Subcutaneous abdominal adipose tissue (tissue), 5 donors: ENCODE measurements at regions not wholly inside any gene's neighbourhood (a gene's known extent, or its start where the extent isn't known, plus 50 kb on each side); places are given as distances from the start of the nearest gene placed in this dataset.

Experiments used
- H3K27ac ChIP-seq: one replicate; pipeline ENCODE4 v1.7.0; 2013; ENCODE audit warnings: low read depth, mild to moderate bottlenecking, inconsistent platforms, low read length, moderate library complexity
- H3K27me3 ChIP-seq, 5 donors: one replicate each; pipeline ENCODE4 v1.7.0; 2013; ENCODE audit warnings: low read length in 5 of 5, inconsistent platforms in 1 of 5; ENCODE audit not compliant: control insufficient read depth in 5 of 5, insufficient read depth in 4 of 5
- H3K36me3 ChIP-seq, 5 donors: one replicate each; pipeline ENCODE4 v1.7.0; 2013; ENCODE audit warnings: low read length in 5 of 5; ENCODE audit not compliant: control insufficient read depth in 5 of 5, insufficient read depth in 5 of 5
- H3K4me1 ChIP-seq, 5 donors: one replicate each; pipeline ENCODE4 v1.7.0; 2013; ENCODE audit warnings: low read length in 5 of 5, mild to moderate bottlenecking in 3 of 5, moderate library complexity in 1 of 5; ENCODE audit not compliant: control insufficient read depth in 5 of 5, insufficient read depth in 5 of 5
- H3K4me3 ChIP-seq, 5 donors: one replicate each; pipeline ENCODE4 v1.7.0; 2013; ENCODE audit warnings: low read length in 5 of 5, low read depth in 1 of 5
- H3K9ac ChIP-seq, 5 donors: one replicate each; pipeline ENCODE4 v1.7.0; 2013; ENCODE audit warnings: low read length in 5 of 5, mild to moderate bottlenecking in 4 of 5, moderate library complexity in 3 of 5
- H3K9me3 ChIP-seq, 5 donors: one replicate each; pipeline ENCODE4 v1.7.0; 2013; ENCODE audit warnings: low read length in 5 of 5; ENCODE audit not compliant: control insufficient read depth in 5 of 5
- donor health status: healthy.
- donor health status: healthy.
- donor health status: healthy.
- donor health status: healthy.
- donor health status: healthy.

DNA sequence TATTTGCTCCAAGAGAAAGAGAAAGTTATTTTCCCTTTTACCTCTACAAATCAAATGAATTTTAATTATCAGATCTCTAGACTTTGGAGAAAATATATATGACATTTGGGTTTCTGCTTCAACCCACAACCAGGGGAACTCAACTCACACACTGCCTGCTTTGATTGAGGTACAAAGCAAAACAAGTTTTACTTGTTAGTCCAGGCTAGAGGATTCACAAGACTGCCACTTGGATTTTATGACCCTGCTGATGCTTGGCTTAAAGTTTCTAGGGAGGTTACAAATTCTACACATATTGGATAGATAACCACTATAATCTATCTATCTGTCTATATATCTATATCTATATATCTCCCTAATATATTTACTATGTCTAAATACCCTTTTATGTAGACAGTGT, 467.3 kb upstream of the RGS18 start:
- Histone ChIP-seq H3K9me3 (peaks cover 0 to 3% (median 2%) of the 10 kb centered on the region in 5 donors), H3K4me1 (no peaks in the 10 kb centered on the region), H3K27ac (no peak overlapping the region), H3K9ac (no peak overlapping the region), H3K27me3 (no peaks in the 10 kb centered on the region), H3K36me3 (no peaks in the 10 kb centered on the region), H3K4me3 (no peak overlapping the region)

DNA sequence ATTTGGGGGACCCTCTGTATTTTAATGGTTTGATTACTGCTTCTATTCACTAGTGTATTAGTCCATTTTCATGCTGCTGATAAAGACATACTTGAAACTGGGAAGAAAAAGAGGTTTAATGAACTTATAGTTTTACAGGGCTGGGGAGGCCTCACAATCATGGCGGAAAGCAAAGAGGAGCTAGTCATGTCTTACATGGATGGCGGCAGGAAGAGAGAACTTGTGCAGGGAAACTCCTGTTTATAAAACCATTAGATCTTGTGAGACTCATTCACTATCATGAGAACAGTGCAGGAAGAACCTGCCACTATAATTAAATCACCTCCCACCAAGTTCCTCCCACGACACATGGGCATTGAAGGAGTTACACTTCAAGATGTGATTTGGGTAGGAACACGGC, 464.5 kb upstream of the RGS18 start:
- Histone ChIP-seq H3K27me3 (no peaks in the 10 kb centered on the region), H3K9me3 (peaks cover 0 to 4% (median 2%) of the 10 kb centered on the region in 5 donors), H3K27ac (no peak overlapping the region), H3K4me1 (no peaks in the 10 kb centered on the region), H3K36me3 (no peaks in the 10 kb centered on the region), H3K9ac (no peak overlapping the region), H3K4me3 (no peak overlapping the region)

DNA sequence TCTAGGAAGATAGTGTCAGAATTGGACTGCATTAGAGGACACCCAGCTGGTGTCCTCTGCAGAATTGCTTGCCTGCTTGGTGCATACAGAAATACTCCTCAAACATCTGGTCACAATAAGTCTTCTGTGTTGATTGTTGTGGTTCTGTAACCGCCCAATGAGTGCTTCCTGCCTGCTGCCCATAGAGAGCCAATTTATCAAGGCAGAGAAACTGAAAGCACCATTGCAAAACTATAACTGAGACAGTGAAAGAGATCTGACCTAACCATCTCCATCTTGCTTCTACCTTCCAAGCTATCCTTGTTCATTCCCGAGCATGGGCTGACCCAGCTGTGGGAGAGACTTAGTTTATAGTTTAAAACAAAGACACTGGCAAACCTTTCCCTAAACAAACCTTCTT, 462.4 kb upstream of the RGS18 start:
- H3K27ac ChIP-seq = no peak overlapping the region
- H3K27me3 ChIP-seq = no peaks in the 10 kb centered on the region
- H3K9me3 ChIP-seq = peaks cover 0 to 4% (median 2%) of the 10 kb centered on the region in 5 donors
- no peak overlapping the region for H3K9ac ChIP-seq
- H3K4me3 ChIP-seq = no peak overlapping the region
- H3K4me1 ChIP-seq = no peaks in the 10 kb centered on the region
- no peaks in the 10 kb centered on the region for H3K36me3 ChIP-seq

DNA sequence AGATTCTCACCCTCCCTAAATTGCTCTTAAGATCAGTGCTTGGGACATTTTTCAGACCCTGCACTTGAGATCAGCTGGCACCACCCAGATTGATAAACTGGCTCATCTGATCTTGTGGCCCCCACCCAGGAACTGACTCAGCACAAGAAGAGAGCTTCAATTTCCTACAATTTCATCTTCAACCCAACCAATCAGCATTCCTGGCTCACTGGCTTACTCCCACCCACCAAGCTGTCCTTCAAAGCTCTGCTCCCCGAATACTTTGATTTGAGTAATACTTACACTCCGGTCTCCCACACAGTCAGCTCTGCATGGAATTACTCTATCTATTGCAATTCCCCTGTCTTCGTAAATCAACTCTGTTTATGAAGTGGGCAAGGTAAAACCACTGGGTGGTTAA, 461.9 kb upstream of the RGS18 start:
- Histone ChIP-seq H3K4me1 (no peaks in the 10 kb centered on the region), H3K4me3 (no peak overlapping the region), H3K9me3 (peaks cover 0 to 4% (median 2%) of the 10 kb centered on the region in 5 donors), H3K27me3 (no peaks in the 10 kb centered on the region), H3K36me3 (no peaks in the 10 kb centered on the region), H3K27ac (no peak overlapping the region), H3K9ac (no peak overlapping the region)

DNA sequence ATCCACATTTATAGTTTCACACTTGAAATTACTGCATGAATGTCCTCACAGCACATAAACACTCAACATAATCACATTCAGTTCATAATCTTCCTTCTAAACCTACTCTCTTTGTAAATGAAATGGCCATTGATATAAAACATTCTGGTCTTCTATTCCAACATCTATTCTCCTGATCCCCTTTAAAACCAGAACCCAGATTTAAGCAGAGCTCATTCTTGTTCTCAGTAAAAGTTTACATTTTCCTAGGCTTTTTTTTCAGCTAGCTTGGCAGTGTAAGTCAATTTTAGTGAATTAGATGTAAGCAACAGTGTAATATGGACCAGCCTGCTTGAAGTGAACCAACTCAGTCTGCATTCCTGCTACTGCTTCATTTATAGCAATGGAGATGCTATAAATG, 460.7 kb upstream of the RGS18 start:
- Histone ChIP-seq H3K36me3 (no peaks in the 10 kb centered on the region), H3K4me3 (no peak overlapping the region), H3K9ac (no peak overlapping the region), H3K4me1 (no peaks in the 10 kb centered on the region), H3K27me3 (no peaks in the 10 kb centered on the region), H3K9me3 (peaks cover 0 to 3% (median 2%) of the 10 kb centered on the region in 5 donors), H3K27ac (no peak overlapping the region)

DNA sequence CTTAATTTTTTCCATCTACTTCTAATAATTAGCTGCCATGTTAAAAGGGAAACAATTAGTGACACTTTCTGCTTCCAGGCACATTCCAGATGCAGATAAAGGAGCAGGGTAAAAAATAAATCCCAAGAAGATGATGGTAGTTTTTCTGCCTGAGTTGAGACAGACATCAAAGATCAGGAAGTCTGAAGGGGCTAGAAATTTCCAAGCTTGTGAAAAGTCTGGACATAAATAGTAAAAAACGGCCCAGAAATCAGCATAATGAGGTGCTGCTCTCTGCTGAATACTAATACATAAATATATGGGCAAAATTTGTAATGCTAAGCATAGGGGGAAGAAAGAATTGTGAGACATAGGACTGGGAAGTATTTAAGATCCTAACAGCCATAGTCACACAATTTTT, 460.0 kb upstream of the RGS18 start:
- H3K27ac ChIP-seq = no peak overlapping the region
- H3K27me3 ChIP-seq = no peaks in the 10 kb centered on the region
- H3K9me3 ChIP-seq = peaks cover 0 to 2% (median 0%) of the 10 kb centered on the region in 5 donors
- no peak overlapping the region for H3K9ac ChIP-seq
- H3K4me3 ChIP-seq = no peak overlapping the region
- no peaks in the 10 kb centered on the region for H3K4me1 ChIP-seq
- H3K36me3 ChIP-seq = no peaks in the 10 kb centered on the region

DNA sequence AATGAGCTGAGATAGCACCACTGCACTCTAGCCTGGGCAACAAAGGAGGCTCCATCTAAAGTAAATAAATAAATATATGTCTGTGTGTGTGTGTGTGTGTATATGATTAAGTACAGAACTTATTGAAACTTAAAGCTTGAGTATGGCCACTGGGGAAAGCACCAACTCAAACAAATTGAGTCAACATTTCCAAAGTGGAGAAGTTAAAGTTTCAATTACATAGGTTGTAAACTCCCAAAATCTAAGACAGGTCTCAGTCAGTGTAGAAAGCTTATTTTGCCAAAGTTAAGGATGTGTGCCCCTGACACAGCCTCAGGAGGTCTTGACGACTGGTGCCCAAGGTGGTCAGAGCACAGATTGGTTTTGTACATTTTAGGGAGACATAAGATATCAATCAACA, 458.9 kb upstream of the RGS18 start:
- no peaks in the 10 kb centered on the region for H3K36me3 ChIP-seq
- no peaks in the 10 kb centered on the region for H3K4me1 ChIP-seq
- no peaks in the 10 kb centered on the region for H3K27me3 ChIP-seq
- no peak overlapping the region for H3K27ac ChIP-seq
- no peak overlapping the region for H3K4me3 ChIP-seq
- H3K9me3 ChIP-seq = peaks cover 0 to 2% (median 0%) of the 10 kb centered on the region in 5 donors
- no peak overlapping the region for H3K9ac ChIP-seq

DNA sequence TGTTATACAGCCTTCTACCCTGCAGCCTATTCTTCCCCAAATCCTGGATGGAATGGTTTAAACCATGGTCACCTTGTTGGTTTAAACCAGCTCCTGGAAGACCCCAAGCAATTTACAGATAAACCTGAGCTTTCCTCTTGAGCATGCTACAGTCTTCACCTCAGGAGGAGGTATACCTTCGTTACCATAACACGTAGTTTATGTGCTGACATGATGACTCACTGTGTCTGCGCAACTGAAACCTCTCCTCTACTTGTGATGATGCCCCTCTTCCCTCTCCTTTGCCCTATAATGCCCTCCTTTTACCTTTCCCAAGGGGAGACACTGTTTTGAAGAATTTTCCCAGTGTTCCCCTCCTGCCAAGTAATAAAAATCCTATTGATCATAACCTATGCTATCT, 457.3 kb upstream of the RGS18 start:
- peaks cover 0 to 2% (median 0%) of the 10 kb centered on the region in 5 donors for H3K9me3 ChIP-seq
- no peaks in the 10 kb centered on the region for H3K4me1 ChIP-seq
- no peak overlapping the region for H3K4me3 ChIP-seq
- no peaks in the 10 kb centered on the region for H3K27me3 ChIP-seq
- no peaks in the 10 kb centered on the region for H3K36me3 ChIP-seq
- H3K27ac ChIP-seq = no peak overlapping the region
- H3K9ac ChIP-seq = no peak overlapping the region

DNA sequence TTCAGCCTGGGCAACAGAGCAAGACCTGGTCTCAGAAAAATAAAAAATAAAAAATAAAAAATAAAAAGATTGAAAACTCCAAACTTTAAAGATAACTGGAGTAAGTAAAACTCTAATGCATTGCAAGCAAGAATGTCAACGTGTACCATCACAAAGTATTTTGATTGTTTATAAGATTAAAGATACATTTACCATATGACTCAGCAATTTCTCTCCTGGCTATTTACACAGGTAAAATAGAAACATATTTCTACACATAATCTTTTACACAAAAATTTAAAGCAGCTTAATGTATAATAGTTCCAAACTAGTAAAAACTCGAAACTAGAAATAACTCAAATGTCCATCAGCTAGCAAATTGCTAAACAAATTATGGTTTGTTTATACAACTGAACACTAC, 456.1 kb upstream of the RGS18 start:
- H3K9ac ChIP-seq = no peak overlapping the region
- H3K36me3 ChIP-seq = no peaks in the 10 kb centered on the region
- H3K9me3 ChIP-seq = no peaks in the 10 kb centered on the region
- H3K4me1 ChIP-seq = peaks cover 0 to 2% (median 0%) of the 10 kb centered on the region in 5 donors
- H3K4me3 ChIP-seq = no peak overlapping the region
- H3K27me3 ChIP-seq = no peaks in the 10 kb centered on the region
- H3K27ac ChIP-seq = no peak overlapping the region

DNA sequence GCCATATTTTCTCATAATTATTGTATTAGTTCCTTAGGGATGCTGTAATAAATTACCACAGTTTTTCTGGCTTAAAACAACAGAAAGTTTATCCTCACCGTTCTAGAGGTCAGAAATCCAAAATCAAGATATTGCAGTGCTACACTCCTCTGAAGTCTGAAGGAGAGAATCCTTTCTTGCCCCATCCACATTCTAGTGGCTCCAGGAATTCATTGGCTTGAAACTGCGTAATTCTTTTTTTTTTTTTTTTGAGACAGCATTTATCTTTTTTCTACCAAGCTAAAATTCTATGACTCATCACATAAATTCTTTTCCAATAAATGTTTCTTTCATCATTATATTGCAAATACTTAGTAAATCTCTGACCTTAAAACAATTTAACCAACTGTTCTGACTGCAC, 451.0 kb upstream of the RGS18 start:
- no peaks in the 10 kb centered on the region for H3K36me3 ChIP-seq
- H3K27ac ChIP-seq = no peak overlapping the region
- no peak overlapping the region for H3K9ac ChIP-seq
- no peaks in the 10 kb centered on the region for H3K9me3 ChIP-seq
- no peaks in the 10 kb centered on the region for H3K27me3 ChIP-seq
- H3K4me3 ChIP-seq = no peak overlapping the region
- H3K4me1 ChIP-seq = peaks cover 0 to 17% (median 0%) of the 10 kb centered on the region in 5 donors

DNA sequence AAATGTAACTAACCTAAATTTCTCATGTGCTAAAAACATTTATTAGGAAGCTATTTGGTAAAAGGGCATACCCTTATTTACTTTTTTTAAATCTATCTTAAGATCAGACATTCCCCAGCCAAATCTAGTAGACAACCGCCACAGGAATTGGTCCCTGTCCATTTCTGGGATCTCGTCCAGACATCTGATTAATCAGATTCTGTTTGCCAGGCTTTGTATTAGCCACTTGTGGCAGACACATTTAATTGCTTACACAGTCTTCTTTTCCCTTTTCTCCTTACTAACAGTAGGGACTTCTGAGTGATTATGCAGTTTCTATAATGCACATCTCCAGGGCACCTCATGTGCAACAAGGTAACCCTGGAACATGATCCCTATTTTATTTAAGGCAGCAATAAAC, 449.0 kb upstream of the RGS18 start:
- no peaks in the 10 kb centered on the region for H3K27me3 ChIP-seq
- peaks cover 0 to 17% (median 0%) of the 10 kb centered on the region in 5 donors for H3K4me1 ChIP-seq
- H3K9me3 ChIP-seq = no peaks in the 10 kb centered on the region
- no peak overlapping the region for H3K4me3 ChIP-seq
- no peak overlapping the region for H3K9ac ChIP-seq
- H3K36me3 ChIP-seq = no peaks in the 10 kb centered on the region
- no peak overlapping the region for H3K27ac ChIP-seq
